GM18873 (cell line): ENCODE measurements at regions not wholly inside any gene's neighbourhood (a gene's known extent, or its start where the extent isn't known, plus 50 kb on each side); places are given as distances from the start of the nearest gene placed in this dataset.

ENCODE experiments used
- ATAC-seq: cut with Tn5 transposase; IDR thresholded peaks from one replicate; pipeline ENCODE4 v1.9.1; 2021; ENCODE audit warnings: mild to moderate bottlenecking, moderate library complexity, moderate number of reproducible peaks; ENCODE audit not compliant: unreplicated experiment, low FRiP score

DNA sequence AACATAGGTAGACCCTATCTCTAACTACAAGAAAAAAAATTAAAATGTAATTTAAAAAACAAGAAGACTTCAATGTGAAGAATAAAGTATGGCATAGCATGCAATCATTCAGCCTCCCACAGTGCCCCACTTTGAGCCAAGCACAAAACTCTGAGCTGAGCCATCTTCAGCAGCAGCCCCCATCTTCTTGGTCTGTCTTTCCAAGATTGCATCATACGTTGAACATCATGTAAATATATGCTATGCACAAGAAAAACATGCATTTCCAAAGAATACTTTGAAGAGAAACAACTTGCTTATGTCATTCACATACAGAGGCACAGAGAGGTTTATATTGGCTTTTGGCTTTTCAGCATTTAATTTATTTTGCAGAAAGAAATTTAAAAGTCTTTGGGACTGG is 105.8 kb upstream of the TMPO start:
- no peak for ATAC-seq

DNA sequence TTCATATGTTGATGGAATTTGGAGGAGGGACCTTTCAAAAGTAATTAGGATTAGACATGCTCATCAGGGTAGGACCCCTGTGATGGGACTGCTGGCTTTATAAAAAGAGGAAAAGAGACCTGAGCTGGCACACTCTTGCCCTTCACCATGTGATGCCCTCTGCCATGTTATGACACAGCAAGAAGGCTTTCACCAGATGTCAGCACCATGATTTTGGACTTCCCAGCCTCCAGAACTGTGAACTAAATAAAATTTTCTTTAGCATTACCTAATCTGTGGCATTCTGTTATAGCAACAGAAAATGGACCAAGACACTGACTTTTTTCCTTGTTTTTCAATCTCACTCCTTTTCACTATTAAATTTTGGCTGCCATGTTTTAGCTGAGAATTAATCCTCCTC is 105.0 kb upstream of the TMPO start:
- no peak for ATAC-seq

- no peak for ATAC-seq
These were observed 98.5 kb upstream of the TMPO start for GRCh38 chr12:98416845-98417244.

- ATAC-seq, result no peak
These were observed 98.1 kb upstream of the TMPO start for GRCh38 chr12:98417266-98417665.

DNA sequence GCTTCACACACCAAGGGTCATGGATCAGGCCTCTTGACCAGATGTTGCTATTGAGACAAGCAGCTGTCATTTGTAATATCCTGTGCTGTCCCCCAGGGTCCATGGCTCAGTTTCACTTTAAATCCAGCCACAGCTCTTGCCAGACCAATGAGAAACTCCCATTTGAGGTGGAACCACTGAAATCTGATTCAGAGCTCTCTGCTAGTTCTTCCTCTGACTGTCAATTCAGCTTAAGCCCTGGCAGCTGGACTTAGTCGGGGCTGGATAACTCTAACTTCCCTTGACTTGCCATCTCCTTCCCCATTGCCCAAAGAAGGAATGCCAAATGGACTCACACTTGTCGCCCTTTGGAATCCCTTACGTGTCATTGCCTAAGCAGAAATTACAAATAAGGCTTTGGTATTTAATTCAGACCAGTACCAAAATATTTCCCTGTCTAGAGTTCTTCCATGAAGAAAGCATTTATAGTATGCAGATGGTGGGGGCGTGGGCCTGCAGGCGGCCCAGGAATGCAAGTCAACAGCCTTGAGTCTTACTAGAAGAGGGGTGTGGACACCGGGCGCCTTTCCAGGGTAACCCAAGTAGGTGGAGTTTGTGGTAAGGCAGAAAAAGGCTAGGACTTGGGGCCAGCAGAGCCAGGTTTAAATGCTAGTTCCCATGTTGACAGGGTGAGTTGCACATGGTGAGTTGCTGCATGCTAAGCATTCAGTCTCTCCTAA is 96.9 kb upstream of the TMPO start:
- ATAC-seq, result peak; percentile 84

GRCh38 chr12:98419081-98419794 is 96.2 kb upstream of the TMPO start:
- no peak for ATAC-seq

- ATAC-seq, result no peak
These were observed 95.5 kb upstream of the TMPO start for GRCh38 chr12:98419795-98420404.

- ATAC-seq, result no peak
These were observed 94.9 kb upstream of the TMPO start for GRCh38 chr12:98420461-98420860.

DNA sequence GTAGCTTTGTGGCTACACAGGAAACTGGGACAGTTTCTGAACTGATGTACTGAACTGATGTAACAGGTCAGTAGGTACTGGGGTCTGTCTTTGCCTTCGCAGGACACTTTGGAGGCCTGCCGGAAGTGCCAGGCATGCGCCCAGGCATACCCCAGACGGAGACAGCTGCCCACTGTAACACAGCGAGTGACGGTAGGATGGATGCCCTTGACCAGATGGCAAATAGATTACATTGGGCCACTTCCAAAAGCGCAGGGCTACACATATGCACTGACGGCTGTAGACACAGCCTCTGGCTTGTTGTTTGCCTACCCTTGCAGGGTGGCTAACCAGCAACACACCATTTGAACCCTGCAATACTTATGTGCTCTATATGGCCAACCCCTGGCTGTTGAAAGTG is 94.1 kb upstream of the TMPO start:
- ATAC-seq, result no peak

DNA sequence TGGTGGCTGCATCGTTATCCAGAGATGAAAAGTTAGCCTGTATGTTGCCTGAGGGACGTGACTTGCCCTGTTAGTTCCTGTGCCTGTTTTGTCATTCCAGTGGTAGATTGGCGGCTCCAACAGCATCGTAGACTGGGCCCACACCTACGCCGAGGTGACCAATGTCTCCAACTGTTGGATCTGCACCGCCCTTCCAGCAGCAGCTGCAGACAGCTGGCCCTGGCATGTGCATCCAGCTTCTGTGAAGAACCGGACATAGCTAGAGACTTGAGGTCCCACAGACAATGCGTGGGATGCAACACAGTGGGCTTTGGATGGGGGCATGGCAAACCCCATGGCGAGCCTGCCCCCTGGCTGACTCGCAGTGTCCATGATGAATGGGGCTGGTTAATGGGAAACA is 93.0 kb upstream of the TMPO start:
- no peak for ATAC-seq

DNA sequence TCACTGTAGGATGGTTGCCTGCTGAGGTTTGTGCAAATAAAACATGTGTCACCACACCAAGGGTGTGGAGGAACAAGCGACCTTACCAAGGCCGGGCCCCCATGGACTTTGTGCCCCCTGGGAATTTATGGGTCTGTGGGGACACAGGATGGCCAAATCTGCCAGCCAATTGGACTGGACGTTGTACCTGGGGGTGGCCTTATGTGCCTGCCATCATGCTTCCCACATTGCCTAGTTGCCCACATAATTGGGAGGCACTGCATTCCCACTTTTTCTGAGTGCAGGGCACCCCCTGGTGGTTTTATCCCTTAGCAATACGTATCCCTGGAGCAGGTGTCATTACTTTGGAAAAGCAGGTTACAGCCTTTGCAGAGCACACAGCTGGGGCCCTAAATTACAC is 92.6 kb upstream of the TMPO start:
- ATAC-seq, result no peak

GRCh38 chr12:98423963-98424362 is 91.4 kb upstream of the TMPO start:
- ATAC-seq, result no peak

GRCh38 chr12:98424726-98425401 is 90.5 kb upstream of the TMPO start:
- ATAC-seq, result peak; percentile 83

- no peak for ATAC-seq
These were observed 89.5 kb upstream of the TMPO start for GRCh38 chr12:98425859-98426258.

- ATAC-seq, result no peak
These were observed 84.3 kb upstream of the TMPO start for GRCh38 chr12:98431089-98431488.

DNA sequence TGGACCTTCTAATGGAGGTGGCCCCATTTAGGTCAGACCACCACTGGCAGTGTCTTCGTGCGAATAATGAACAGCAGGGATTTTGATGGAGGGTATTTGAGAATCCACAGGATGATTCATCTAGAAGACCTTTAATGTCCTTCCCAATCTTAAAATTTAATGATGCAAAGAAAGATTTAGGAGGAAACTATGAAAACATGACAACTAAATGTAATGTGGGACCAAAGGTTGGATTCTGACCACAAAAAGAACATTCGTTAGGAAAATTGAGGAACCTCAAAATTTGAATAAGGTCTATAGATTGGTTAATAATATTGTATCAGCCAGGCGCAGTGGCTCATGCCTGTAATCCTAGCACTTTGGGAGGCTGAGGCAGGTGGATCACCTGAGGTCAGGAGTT is 78.2 kb upstream of the TMPO start:
- ATAC-seq, result no peak

GRCh38 chr12:98437806-98438595 is 77.4 kb upstream of the TMPO start:
- no peak for ATAC-seq

DNA sequence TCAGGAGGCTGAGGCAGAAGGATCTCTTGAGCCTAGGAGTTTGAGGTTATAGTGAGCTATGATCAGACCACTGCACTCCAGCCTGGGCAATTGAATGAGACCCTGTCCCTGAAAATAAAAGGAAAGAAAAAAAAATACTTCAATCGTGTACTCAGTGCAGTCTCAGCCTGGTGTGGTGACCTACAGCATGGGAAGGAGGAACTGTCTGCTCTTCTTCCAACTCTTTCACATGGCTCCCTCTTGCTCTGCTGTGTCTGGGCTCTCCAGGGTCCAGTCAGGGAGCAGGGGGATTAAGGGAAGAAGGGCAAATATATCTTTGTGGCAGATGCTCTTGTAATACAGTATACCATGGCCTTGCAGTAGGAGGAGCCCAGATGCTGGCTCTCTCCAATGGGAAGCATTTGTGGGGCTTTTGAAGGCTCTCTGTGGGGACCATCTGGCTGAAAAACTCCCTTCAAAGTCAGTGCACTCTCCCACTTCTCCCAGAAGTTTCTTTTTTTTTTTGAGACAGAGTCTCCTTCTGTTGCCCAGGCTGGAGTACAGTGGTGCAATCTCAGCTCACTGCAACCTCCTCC is 76.6 kb upstream of the TMPO start:
- no peak for ATAC-seq

DNA sequence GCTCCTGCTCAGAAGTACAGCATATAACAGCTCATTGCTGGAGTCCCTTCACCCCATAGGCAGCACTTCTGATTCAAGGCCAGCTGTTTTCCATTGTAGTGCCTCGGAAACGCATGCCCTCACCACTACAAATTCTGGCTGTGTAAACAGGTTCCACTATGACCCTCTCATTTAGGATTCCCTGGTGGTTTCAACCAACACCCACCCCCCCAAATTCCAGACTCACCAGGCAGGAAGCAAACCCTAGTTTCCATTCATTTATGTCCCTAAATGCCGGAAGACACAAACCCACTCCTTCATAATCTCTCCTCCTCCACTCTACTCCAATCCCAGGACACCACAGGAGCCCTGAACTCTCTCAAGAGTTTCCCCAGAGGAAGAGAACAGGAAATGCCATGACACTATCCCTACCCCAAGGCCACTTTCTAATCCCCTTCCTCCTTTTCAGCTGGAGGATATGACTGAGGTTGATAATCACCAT is 75.9 kb upstream of the TMPO start:
- ATAC-seq, result no peak

- ATAC-seq, result no peak
These were observed 75.3 kb upstream of the TMPO start for GRCh38 chr12:98439981-98440581.
